ENCODE measurements at regions not wholly inside any gene's neighbourhood (a gene's known extent, or its start where the extent isn't known, plus 50 kb on each side); places are given as distances from the start of the nearest gene placed in this dataset.

GRCh38 chr6:163745536-163746400, 331.2 kb downstream of the QKI start:
- Histone ChIP-seq H3K27me3 (ENCODE audit: control insufficient read depth in 2 of 2, insufficient read depth in 2 of 2, low read length in 2 of 2) (no peaks in the 10 kb centered on the region), H3K4me3 (ENCODE audit: low read length) (no peak overlapping the region), H3K4me1 (ENCODE audit: control insufficient read depth in 2 of 2, insufficient read depth in 2 of 2, low read length in 2 of 2) (no peaks in the 10 kb centered on the region), H3K36me3 (ENCODE audit: control insufficient read depth in 2 of 3, insufficient read depth in 3 of 3, low read length in 3 of 3) (no peaks in the 10 kb centered on the region), H3K27ac (ENCODE audit: low read depth, low read length) (no peak overlapping the region), H3K9me3 (ENCODE audit: control insufficient read depth in 2 of 3, low read length in 3 of 3) (no peaks in the 10 kb centered on the region)
- Mint-ChIP-seq H3K27me3 (peaks cover 13 to 37% (median 21%) of the 10 kb centered on the region in 5 donors), H3K9me3 (peaks cover 0 to 2% (median 0%) of the 10 kb centered on the region in 11 donors), H3K27ac (no peak overlapping the region), H3K36me3 (no peaks in the 10 kb centered on the region), H3K4me1 (peaks cover 0 to 14% (median 5%) of the 10 kb centered on the region in 7 donors), H3K4me3 (no peak overlapping the region)
- POLR2A ChIA-PET = no interaction called here
- DNase-seq (no peak), ATAC-seq (no peak)
- intact Hi-C loops (cut with micrococcal nuclease) = no loop called here
- CTCF ChIA-PET = interaction anchor here (0.5 kb wide), 1 partner anchor 424 kb away, joined by 3 read pairs; no protein-coding TSS in a partner anchor

GRCh38 chr6:163744256-163744925, 329.9 kb downstream of the QKI start:
- POLR2A ChIA-PET = no interaction called here
- no peak for ATAC-seq

GRCh38 chr6:163743796-163744195, 329.3 kb downstream of the QKI start:
- Histone ChIP-seq H3K27me3 (ENCODE audit: control insufficient read depth in 2 of 2, insufficient read depth in 2 of 2, low read length in 2 of 2) (no peaks in the 10 kb centered on the region), H3K4me1 (ENCODE audit: control insufficient read depth in 2 of 2, insufficient read depth in 2 of 2, low read length in 2 of 2) (no peaks in the 10 kb centered on the region), H3K4me3 (ENCODE audit: low read length) (no peak overlapping the region), H3K9me3 (ENCODE audit: control insufficient read depth in 2 of 3, low read length in 3 of 3) (no peaks in the 10 kb centered on the region), H3K27ac (ENCODE audit: low read depth, low read length) (no peak overlapping the region), H3K36me3 (ENCODE audit: control insufficient read depth in 2 of 3, insufficient read depth in 3 of 3, low read length in 3 of 3) (no peaks in the 10 kb centered on the region)
- peaks cover 7 to 22% (median 19%) of the 10 kb centered on the region in 5 donors for H3K27me3 Mint-ChIP-seq
- peaks cover 0 to 3% (median 0%) of the 10 kb centered on the region in 7 donors for H3K4me1 Mint-ChIP-seq
- peak; percentile 12 for ATAC-seq
- POLR2A ChIA-PET = no interaction called here
- no peak for DNase-seq
- H3K27ac Mint-ChIP-seq = no peak overlapping the region
- H3K36me3 Mint-ChIP-seq = no peaks in the 10 kb centered on the region
- CTCF ChIA-PET = no interaction called here
- H3K4me3 Mint-ChIP-seq = no peak overlapping the region
- H3K9me3 Mint-ChIP-seq = peaks cover 0 to 2% (median 0%) of the 10 kb centered on the region in 11 donors
- intact Hi-C loops (cut with micrococcal nuclease) = no loop called here

More at GRCh38 chr6:163744256-163744925, 329.9 kb downstream of the QKI start:
- Histone ChIP-seq H3K27me3 (ENCODE audit: control insufficient read depth in 2 of 2, insufficient read depth in 2 of 2, low read length in 2 of 2) (no peaks in the 10 kb centered on the region), H3K27ac (ENCODE audit: low read depth, low read length) (no peak overlapping the region), H3K9me3 (ENCODE audit: control insufficient read depth in 2 of 3, low read length in 3 of 3) (no peaks in the 10 kb centered on the region), H3K4me3 (ENCODE audit: low read length) (no peak overlapping the region), H3K4me1 (ENCODE audit: control insufficient read depth in 2 of 2, insufficient read depth in 2 of 2, low read length in 2 of 2) (no peaks in the 10 kb centered on the region), H3K36me3 (ENCODE audit: control insufficient read depth in 2 of 3, insufficient read depth in 3 of 3, low read length in 3 of 3) (no peaks in the 10 kb centered on the region)
- H3K9me3 Mint-ChIP-seq = peaks cover 0 to 2% (median 0%) of the 10 kb centered on the region in 11 donors
- no peak overlapping the region for H3K27ac Mint-ChIP-seq
- peaks cover 10 to 24% (median 16%) of the 10 kb centered on the region in 5 donors for H3K27me3 Mint-ChIP-seq
- H3K4me3 Mint-ChIP-seq = no peak overlapping the region
- H3K4me1 Mint-ChIP-seq = peaks cover 0 to 3% (median 0%) of the 10 kb centered on the region in 7 donors
- no peaks in the 10 kb centered on the region for H3K36me3 Mint-ChIP-seq
- CTCF ChIA-PET = no interaction called here
- no peak for DNase-seq
- intact Hi-C loops (cut with micrococcal nuclease) = no loop called here

GRCh38 chr6:163741743-163742363, 327.3 kb downstream of the QKI start:
- Mint-ChIP-seq H3K4me1 (no peaks in the 10 kb centered on the region), H3K4me3 (no peak overlapping the region), H3K27me3 (peaks cover 0 to 22% (median 14%) of the 10 kb centered on the region in 5 donors), H3K27ac (no peak overlapping the region), H3K36me3 (no peaks in the 10 kb centered on the region), H3K9me3 (peaks cover 0 to 2% (median 0%) of the 10 kb centered on the region in 11 donors)
- POLR2A ChIA-PET = no interaction called here
- DNase-seq (no peak), ATAC-seq (no peak)
- no peak overlapping the region for H3K4me3 ChIP-seq (ENCODE audit: low read length)
- intact Hi-C loops (cut with micrococcal nuclease) = no loop called here
- no peaks in the 10 kb centered on the region for H3K36me3 ChIP-seq (ENCODE audit: control insufficient read depth in 2 of 3, insufficient read depth in 3 of 3, low read length in 3 of 3)
- H3K9me3 ChIP-seq (ENCODE audit: control insufficient read depth in 2 of 3, low read length in 3 of 3) = no peaks in the 10 kb centered on the region
- no peaks in the 10 kb centered on the region for H3K27me3 ChIP-seq (ENCODE audit: control insufficient read depth in 2 of 2, insufficient read depth in 2 of 2, low read length in 2 of 2)
- CTCF ChIA-PET = interaction anchor here (0.6 kb wide), 1 partner anchor 284 kb away, joined by 3 read pairs; no protein-coding TSS in a partner anchor
- no peak overlapping the region for H3K27ac ChIP-seq (ENCODE audit: low read depth, low read length)
- no peaks in the 10 kb centered on the region for H3K4me1 ChIP-seq (ENCODE audit: control insufficient read depth in 2 of 2, insufficient read depth in 2 of 2, low read length in 2 of 2)

- intact Hi-C loops (cut with micrococcal nuclease) = no loop called here
- peaks cover 0 to 23% (median 12%) of the 10 kb centered on the region in 5 donors for H3K27me3 Mint-ChIP-seq
- no peak overlapping the region for H3K4me3 Mint-ChIP-seq
Measured at GRCh38 chr6:163741342-163741741, 326.8 kb downstream of the QKI start.

GRCh38 chr6:163739966-163740365, 325.4 kb downstream of the QKI start:
- Mint-ChIP-seq H3K4me1 (peaks cover 0 to 3% (median 0%) of the 10 kb centered on the region in 7 donors), H3K9me3 (peaks cover 0 to 2% (median 0%) of the 10 kb centered on the region in 11 donors), H3K4me3 (no peak overlapping the region), H3K27ac (no peak overlapping the region), H3K36me3 (no peaks in the 10 kb centered on the region), H3K27me3 (peaks cover 0 to 11% (median under 1%) of the 10 kb centered on the region in 5 donors)
- no peaks in the 10 kb centered on the region for H3K36me3 ChIP-seq (ENCODE audit: control insufficient read depth in 2 of 3, insufficient read depth in 3 of 3, low read length in 3 of 3)
- ChIA-PET POLR2A (no interaction called here), CTCF (no interaction called here)
- H3K4me1 ChIP-seq (ENCODE audit: control insufficient read depth in 2 of 2, insufficient read depth in 2 of 2, low read length in 2 of 2) = no peaks in the 10 kb centered on the region
- no peaks in the 10 kb centered on the region for H3K9me3 ChIP-seq (ENCODE audit: control insufficient read depth in 2 of 3, low read length in 3 of 3)
- ATAC-seq (no peak), DNase-seq (no peak)
- no peaks in the 10 kb centered on the region for H3K27me3 ChIP-seq (ENCODE audit: control insufficient read depth in 2 of 2, insufficient read depth in 2 of 2, low read length in 2 of 2)
- H3K4me3 ChIP-seq (ENCODE audit: low read length) = no peak overlapping the region
- intact Hi-C loops (cut with micrococcal nuclease) = no loop called here
- H3K27ac ChIP-seq (ENCODE audit: low read depth, low read length) = no peak overlapping the region

More at GRCh38 chr6:163741342-163741741, 326.8 kb downstream of the QKI start:
- ChIA-PET CTCF (interaction anchor here (0.6 kb wide), 1 partner anchor 284 kb away, joined by 3 read pairs; no protein-coding TSS in a partner anchor), POLR2A (no interaction called here)
- Histone ChIP-seq H3K9me3 (ENCODE audit: control insufficient read depth in 2 of 3, low read length in 3 of 3) (no peaks in the 10 kb centered on the region), H3K27me3 (ENCODE audit: control insufficient read depth in 2 of 2, insufficient read depth in 2 of 2, low read length in 2 of 2) (no peaks in the 10 kb centered on the region), H3K27ac (ENCODE audit: low read depth, low read length) (no peak overlapping the region), H3K4me3 (ENCODE audit: low read length) (no peak overlapping the region), H3K4me1 (ENCODE audit: control insufficient read depth in 2 of 2, insufficient read depth in 2 of 2, low read length in 2 of 2) (no peaks in the 10 kb centered on the region), H3K36me3 (ENCODE audit: control insufficient read depth in 2 of 3, insufficient read depth in 3 of 3, low read length in 3 of 3) (no peaks in the 10 kb centered on the region)
- Mint-ChIP-seq H3K27ac (no peak overlapping the region), H3K9me3 (peaks cover 0 to 2% (median 0%) of the 10 kb centered on the region in 11 donors), H3K4me1 (no peaks in the 10 kb centered on the region), H3K36me3 (no peaks in the 10 kb centered on the region)
- DNase-seq (no peak), ATAC-seq (no peak)
